ENCODE measurements at regions not wholly inside any gene's neighbourhood (a gene's known extent, or its start where the extent isn't known, plus 50 kb on each side); places are given as distances from the start of the nearest gene placed in this dataset.

DNA sequence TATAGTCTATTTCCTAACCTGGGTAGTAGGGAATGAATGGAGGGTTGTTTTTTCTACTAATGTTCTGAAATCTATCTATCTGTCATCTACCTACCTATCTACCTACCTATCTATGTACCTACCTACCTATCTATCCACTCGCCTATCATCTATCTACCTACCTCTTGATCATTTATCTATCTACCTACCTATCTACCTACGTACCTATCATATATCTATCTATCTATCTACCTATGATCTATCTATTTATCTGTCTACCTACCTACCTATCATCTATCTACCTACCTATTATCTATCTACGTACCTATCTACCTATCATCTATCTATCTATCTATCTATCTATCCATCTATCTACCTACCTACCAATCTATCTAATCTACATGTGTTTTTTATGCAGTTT, 62.5 kb upstream of the PHACTR1 start:
- Histone ChIP-seq H3K4ac (replicated peaks; ENCODE audit: insufficient read length, low read depth, low read length) (no peak overlapping the region), H2BK20ac (ENCODE audit: low read length) (no peak overlapping the region), H3K4me2 (ENCODE audit: insufficient read depth in 1 of 2, low read depth in 2 of 2, low read length in 2 of 2) (no peak overlapping the region), H2BK15ac (ENCODE audit: low read length) (no peak overlapping the region), H4K5ac (ENCODE audit: insufficient read length, low read depth, low read length) (no peak overlapping the region), H3K79me1 (ENCODE audit: low read depth, low read length) (no peaks in the 10 kb centered on the region), H2BK12ac (ENCODE audit: low read depth, low read length) (no peak overlapping the region), H3K9ac (replicated peaks in 1 of 4; ENCODE audit: extremely low read depth in 1 of 4, low read depth in 3 of 4, low read length in 3 of 4) (no peak overlapping the region), H2AFZ (ENCODE audit: low read length) (no peak overlapping the region), H2AK5ac (ENCODE audit: low read depth, low read length) (no peak overlapping the region), H4K8ac (ENCODE audit: extremely low read depth, insufficient read depth, low read length) (no peak overlapping the region), H3K27me3 (replicated peaks in 1 of 4; ENCODE audit: control insufficient read depth in 3 of 4, extremely low read depth in 1 of 4, insufficient read depth in 3 of 4, low read length in 3 of 4) (peaks cover 0 to 7% (median under 1%) of the 10 kb centered on the region in 4 experiments; a peak in 4 of 7 replicates), H3K27ac (ENCODE audit: low read depth, low read length) (no peak overlapping the region), H3K23me2 (ENCODE audit: low read depth, low read length) (peaks cover 2% of the 10 kb centered on the region; the same call in 1 of the 2 replicates), H3K36me3 (ENCODE audit: control insufficient read depth in 2 of 4, insufficient read depth in 4 of 4, low read length in 3 of 4) (no peaks in the 10 kb centered on the region), H4K20me1 (replicated peaks in 1 of 2; ENCODE audit: control insufficient read depth in 1 of 2, insufficient read depth in 2 of 2, low read length in 2 of 2) (no peaks in the 10 kb centered on the region), H3K23ac (ENCODE audit: insufficient read length) (no peak overlapping the region), H3K18ac (ENCODE audit: extremely low read depth, low read length) (no peak overlapping the region), H2BK5ac (ENCODE audit: low read depth, low read length) (no peak overlapping the region), H3K4me1 (replicated peaks in 1 of 4; ENCODE audit: control insufficient read depth in 3 of 4, insufficient read depth in 4 of 4, low read length in 3 of 4) (peaks cover 0 to 6% (median 0%) of the 10 kb centered on the region in 4 experiments; a peak in 2 of 7 replicates), H3K9me3 (ENCODE audit: insufficient read depth in 2 of 2, low read depth in 1 of 2, low read length in 1 of 2) (peaks cover 3% of the 10 kb centered on the region in 2 experiments; a peak in 1 of 4 replicates), H3K56ac (replicated peaks; ENCODE audit: insufficient read length, low read depth, low read length) (peak overlapping the region; percentile 88), H2BK120ac (replicated peaks; ENCODE audit: low read depth, low read length) (no peak overlapping the region), H3K4me3 (ENCODE audit: extremely low read depth in 1 of 4, insufficient read depth in 2 of 4, low read depth in 3 of 4, low read length in 4 of 4) (no peak overlapping the region), H4K91ac (replicated peaks; ENCODE audit: insufficient read length, low read length) (no peak overlapping the region), H3K79me2 (ENCODE audit: control insufficient read depth in 1 of 2, insufficient read depth in 2 of 2, low read length in 2 of 2) (no peaks in the 10 kb centered on the region), H3K14ac (ENCODE audit: insufficient read length) (no peak overlapping the region)
- ChIA-PET CTCF (ENCODE audit: partially characterized antibody) (interaction anchor here (1.9 kb wide), 2 partner anchors 16 to 446 kb away, joined by 4 to 11 read pairs; no protein-coding TSS in a partner anchor), POLR2A (ENCODE audit: partially characterized antibody) (no interaction called here)
- 76 to 100% methylated on average over 1 to 3 of the region's 3 CpGs for WGBS, 2 experiments (ENCODE audit: extremely low coverage in 1 of 2, insufficient coverage in 1 of 2, insufficient read length in 1 of 2, insufficient replicate concordance in 2 of 2, low coverage in 1 of 2, low lambda C conversion rate in 2 of 2, missing lambda C conversion rate in 1 of 2)
- FAIRE-seq (no peak), DNase-seq (ENCODE audit: low read depth in 1 of 2, low spot score in 2 of 2) (no peak)
- TF ChIP-seq CTBP2 (IDR thresholded peaks at IDR 0.05; ENCODE audit: borderline replicate concordance, insufficient read depth, insufficient read length, low read length) (no peak), ATF2 (IDR thresholded peaks at IDR 0.05; ENCODE audit: low read length) (no peak), MAX (IDR thresholded peaks at IDR 0.05) (no peak), RNF2 (IDR thresholded peaks at IDR 0.05; ENCODE audit: borderline replicate concordance, low read depth, low read length, missing control alignments, poor library complexity, severe bottlenecking) (no peak), NRF1 (IDR thresholded peaks at IDR 0.05; ENCODE audit: low read depth, low read length) (no peak), TBP (IDR thresholded peaks at IDR 0.05; ENCODE audit: low read depth, low read length) (no peak), POLR2A (IDR thresholded peaks at IDR 0.05; ENCODE audit: control extremely low read depth in 1 of 2, low read depth in 2 of 2, low read length in 2 of 2) (no peak), CHD1 (IDR thresholded peaks at IDR 0.05; ENCODE audit: low read depth, low read length) (no peak), USF2 (IDR thresholded peaks at IDR 0.05; ENCODE audit: low read length) (no peak), TCF12 (IDR thresholded peaks at IDR 0.05; ENCODE audit: low read depth, low read length) (no peak), TEAD4 (IDR thresholded peaks at IDR 0.05; ENCODE audit: low read depth, low read length) (no peak), KDM5A (IDR thresholded peaks at IDR 0.05; ENCODE audit: low read length) (no peak)

All from H1 (cell line).